Epithelial cell of esophagus (primary cell): ENCODE measurements at regions not wholly inside any gene's neighbourhood (a gene's known extent, or its start where the extent isn't known, plus 50 kb on each side); places are given as distances from the start of the nearest gene placed in this dataset.

ENCODE experiments used
- DNase-seq: peaks from one replicate; pipeline ENCODE4 v3.0.0; 2010; ENCODE audit warnings: low read depth
- H3K4me3 ChIP-seq: 2 replicates; pipeline ENCODE4 v1.5.1; 2011; ENCODE audit warnings: mild to moderate bottlenecking, low read length, control low read depth
- CTCF ChIP-seq: IDR thresholded peaks from 2 replicates; pipeline ENCODE4 v1.5.1; 2011; ENCODE audit warnings: low read depth, mild to moderate bottlenecking, low read length, control low read depth, inconsistent platforms; ENCODE audit not compliant: insufficient read depth; ENCODE audit errors: missing control alignments

GRCh38 chr4:173878701-173879100 lies 348.7 kb upstream of the HAND2 start:
- no peak for DNase-seq
- H3K4me3 ChIP-seq = no peak overlapping the region
- TF ChIP-seq CTCF = no peak

- TF ChIP-seq CTCF = no peak
- no peak overlapping the region for H3K4me3 ChIP-seq
- no peak for DNase-seq
These were observed 341.6 kb upstream of the HAND2 start for GRCh38 chr4:173871643-173872042.

- DNase-seq = no peak
- H3K4me3 ChIP-seq = no peak overlapping the region
- TF ChIP-seq CTCF = no peak
These were observed 336.4 kb upstream of the HAND2 start for GRCh38 chr4:173866322-173867026.

GRCh38 chr4:173862754-173863153 lies 332.7 kb upstream of the HAND2 start:
- no peak for DNase-seq
- TF ChIP-seq CTCF = no peak

DNA sequence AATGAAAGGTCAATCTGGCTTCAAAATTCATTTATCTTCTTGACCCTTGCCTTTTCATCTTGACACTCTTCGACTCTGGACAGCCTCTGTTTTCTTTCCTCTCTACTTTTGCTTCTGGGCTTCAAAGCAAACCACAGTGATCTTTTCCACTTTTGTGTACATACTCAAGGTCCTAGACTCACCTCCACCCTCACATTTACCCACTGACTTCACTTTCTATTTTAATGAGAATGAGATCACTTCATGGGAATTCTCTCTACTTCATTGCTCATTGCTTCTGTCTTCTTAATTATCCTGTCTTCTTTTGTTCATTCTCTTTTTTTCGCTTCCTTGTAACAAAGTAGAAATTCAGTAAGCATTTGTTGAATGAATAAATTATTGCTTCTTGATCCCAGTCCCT lies 330.1 kb upstream of the HAND2 start:
- H3K4me3 ChIP-seq = no peak overlapping the region
- no peak for TF ChIP-seq CTCF
- DNase-seq = no peak

More at GRCh38 chr4:173862754-173863153, 332.7 kb upstream of the HAND2 start:
- H3K4me3 ChIP-seq = no peak overlapping the region

- no peak for DNase-seq
- TF ChIP-seq CTCF = no peak
- no peak overlapping the region for H3K4me3 ChIP-seq
These were observed 329.2 kb upstream of the HAND2 start for GRCh38 chr4:173859091-173859713.

GRCh38 chr4:173858471-173858870 lies 328.4 kb upstream of the HAND2 start:
- no peak for TF ChIP-seq CTCF
- no peak for DNase-seq
- H3K4me3 ChIP-seq = no peak overlapping the region
